HEK293 (cell line): ENCODE measurements at regions not wholly inside any gene's neighbourhood (a gene's known extent, or its start where the extent isn't known, plus 50 kb on each side); places are given as distances from the start of the nearest gene placed in this dataset.

Source experiments
- CTCF ChIA-PET: fragments of 350-600 bp; formaldehyde crosslinking; extraction: SDS; loops from one replicate; lab custom pipeline; 2021; ENCODE audit warnings: antibody characterized with exemption; lab: Yijun Ruan, JAX
- POLR2A ChIA-PET: fragments of 300-600 bp; formaldehyde crosslinking; extraction: SDS; loops from one replicate; lab custom pipeline; 2020; ENCODE audit warnings: antibody characterized with exemption, inconsistent platforms; lab: Yijun Ruan, JAX
- H3K27ac ChIP-seq: fragments of 200-500 bp; sonication (Bioruptor generic); 2 replicates; pipeline ENCODE4 v1.5.1; 2014; ENCODE audit warnings: low read depth, low read length, control low read depth, inconsistent platforms; ENCODE audit errors: extremely low read depth
- H3K36me3 ChIP-seq, 2 experiments: fragments of 200-500 bp in 1 of 2; sonication (Bioruptor generic) in 1 of 2; 1 replicate in 1 of 2; 2 replicates in 1 of 2; pipeline ENCODE4 v1.5.1; 2014 to 2017; ENCODE audit warnings: inconsistent platforms in 2 of 2, low read length in 2 of 2; ENCODE audit not compliant: control insufficient read depth in 2 of 2, insufficient read depth in 1 of 2
- H3K4me1 ChIP-seq: fragments of 200-500 bp; sonication (Bioruptor generic); 2 replicates; pipeline ENCODE4 v1.5.1; 2014; ENCODE audit warnings: mild to moderate bottlenecking, low read length, inconsistent platforms; ENCODE audit not compliant: control insufficient read depth, insufficient read depth
- H3K4me3 ChIP-seq: 2 replicates; pipeline ENCODE4 v1.5.1; 2011; ENCODE audit warnings: low read depth, mild to moderate bottlenecking, control low read depth, low read length, moderate library complexity
- H3K9me3 ChIP-seq: fragments of 200-500 bp; sonication (Bioruptor generic); 2 replicates; pipeline ENCODE4 v1.5.1; 2014; ENCODE audit warnings: low read depth, low read length, inconsistent platforms; ENCODE audit not compliant: control insufficient read depth, insufficient read depth
- BCL11A ChIP-seq: fragments of 450-650 bp; formaldehyde crosslinking; IDR thresholded peaks from 2 replicates; pipeline ENCODE4 v1.5.1; 2016; ENCODE audit warnings: low read depth, missing biosample characterization, missing genetic modification characterization
- GLIS2 ChIP-seq: fragments of 450-650 bp; formaldehyde crosslinking; IDR thresholded peaks from 2 replicates; pipeline ENCODE4 v1.5.1; 2016; ENCODE audit warnings: missing biosample characterization, missing genetic modification characterization
- HOXD13 ChIP-seq: sonication (generic); formaldehyde crosslinking; IDR thresholded peaks from 2 replicates; pipeline ENCODE4 v1.8.0; 2022; ENCODE audit warnings: missing genetic modification reagents, borderline replicate concordance
- KLF1 ChIP-seq: fragments of 450-650 bp; formaldehyde crosslinking; IDR thresholded peaks from 2 replicates; pipeline ENCODE4 v1.5.1; 2016; ENCODE audit warnings: missing biosample characterization, missing genetic modification characterization
- MEIS1 ChIP-seq: sonication (generic); formaldehyde crosslinking; IDR thresholded peaks from 2 replicates; pipeline ENCODE4 v1.8.1; 2022; ENCODE audit warnings: missing genetic modification reagents, mild to moderate bottlenecking, borderline replicate concordance
- PBX3 ChIP-seq: sonication (generic); formaldehyde crosslinking; IDR thresholded peaks from 2 replicates; pipeline ENCODE4 v1.8.1; 2022; ENCODE audit warnings: mild to moderate bottlenecking, moderate library complexity, missing genetic modification reagents
- RBAK ChIP-seq: fragments of 450-650 bp; formaldehyde crosslinking; IDR thresholded peaks from 2 replicates; pipeline ENCODE4 v1.5.1; 2016; ENCODE audit warnings: missing biosample characterization, missing genetic modification characterization
- YY2 ChIP-seq: fragments of 450-650 bp; formaldehyde crosslinking; IDR thresholded peaks from 2 replicates; pipeline ENCODE4 v1.5.1; 2016; ENCODE audit warnings: missing biosample characterization, missing genetic modification characterization
- ZBTB48 ChIP-seq: fragments of 450-650 bp; formaldehyde crosslinking; IDR thresholded peaks from 2 replicates; pipeline ENCODE4 v1.5.1; 2016; ENCODE audit warnings: missing biosample characterization, missing genetic modification characterization
- ZFP3 ChIP-seq: fragments of 450-650 bp; formaldehyde crosslinking; IDR thresholded peaks from 2 replicates; pipeline ENCODE4 v1.5.1; 2016; ENCODE audit warnings: low read depth, missing biosample characterization, missing genetic modification characterization
- ZIC2 ChIP-seq: fragments of 450-650 bp; formaldehyde crosslinking; IDR thresholded peaks from 2 replicates; pipeline ENCODE4 v1.5.1; 2016; ENCODE audit warnings: missing biosample characterization, missing genetic modification characterization
- ZNF112 ChIP-seq: fragments of 450-650 bp; formaldehyde crosslinking; IDR thresholded peaks from 2 replicates; pipeline ENCODE4 v1.5.0; 2017; ENCODE audit warnings: missing biosample characterization, missing genetic modification characterization
- ZNF175 ChIP-seq: fragments of 450-650 bp; formaldehyde crosslinking; IDR thresholded peaks from 2 replicates; pipeline ENCODE4 v1.5.1; 2016; ENCODE audit warnings: missing biosample characterization, missing genetic modification characterization
- ZNF184 ChIP-seq: fragments of 450-650 bp; IDR thresholded peaks from 2 replicates; pipeline ENCODE4 v1.5.1; 2018; ENCODE audit warnings: missing biosample characterization, mild to moderate bottlenecking, missing genetic modification characterization
- ZNF19 ChIP-seq: fragments of 450-650 bp; formaldehyde crosslinking; IDR thresholded peaks from 2 replicates; pipeline ENCODE4; 2016; ENCODE audit warnings: missing biosample characterization, missing genetic modification characterization, low read depth
- ZNF202 ChIP-seq: fragments of 450-650 bp; formaldehyde crosslinking; IDR thresholded peaks from 2 replicates; pipeline ENCODE4 v1.5.1; 2016; ENCODE audit warnings: missing biosample characterization, missing genetic modification characterization, borderline replicate concordance
- ZNF211 ChIP-seq: fragments of 450-650 bp; formaldehyde crosslinking; IDR thresholded peaks from 2 replicates; pipeline ENCODE4 v1.5.1; 2016; ENCODE audit warnings: low read depth, missing biosample characterization, missing genetic modification characterization
- ZNF221 ChIP-seq: fragments of 450-650 bp; formaldehyde crosslinking; IDR thresholded peaks from 2 replicates; pipeline ENCODE4 v1.5.1; 2017; ENCODE audit warnings: missing biosample characterization, missing genetic modification characterization, borderline replicate concordance
- ZNF23 ChIP-seq: fragments of 450-650 bp; formaldehyde crosslinking; IDR thresholded peaks from 2 replicates; pipeline ENCODE4 v1.5.1; 2016; ENCODE audit warnings: missing biosample characterization, missing genetic modification characterization, borderline replicate concordance
- ZNF280D ChIP-seq: fragments of 450-650 bp; formaldehyde crosslinking; IDR thresholded peaks from 2 replicates; pipeline ENCODE4 v1.5.1; 2016; ENCODE audit warnings: missing biosample characterization, missing genetic modification characterization
- ZNF341 ChIP-seq: fragments of 450-650 bp; formaldehyde crosslinking; IDR thresholded peaks from 2 replicates; pipeline ENCODE4; 2016; ENCODE audit warnings: low read depth, missing biosample characterization, missing genetic modification characterization
- ZNF366 ChIP-seq: fragments of 450-650 bp; formaldehyde crosslinking; conservative IDR thresholded peaks from 2 replicates; pipeline ENCODE4 v1.5.1; 2016; ENCODE audit warnings: missing biosample characterization, missing genetic modification characterization
- ZNF37A ChIP-seq: fragments of 450-650 bp; IDR thresholded peaks from 2 replicates; pipeline ENCODE4 v1.5.1; 2018; ENCODE audit warnings: missing biosample characterization, missing genetic modification characterization
- ZNF449 ChIP-seq: fragments of 450-650 bp; formaldehyde crosslinking; IDR thresholded peaks from 2 replicates; pipeline ENCODE4 v1.5.1; 2017; ENCODE audit warnings: missing biosample characterization, mild to moderate bottlenecking, missing genetic modification characterization, moderate library complexity
- ZNF488 ChIP-seq: fragments of 450-650 bp; formaldehyde crosslinking; IDR thresholded peaks from 2 replicates; pipeline ENCODE4 v1.5.1; 2016; ENCODE audit warnings: missing biosample characterization, missing genetic modification characterization
- ZNF514 ChIP-seq: fragments of 450-650 bp; formaldehyde crosslinking; IDR thresholded peaks from 2 replicates; pipeline ENCODE4 v1.5.1; 2016; ENCODE audit warnings: missing biosample characterization, missing genetic modification characterization
- ZNF529 ChIP-seq: fragments of 450-650 bp; formaldehyde crosslinking; IDR thresholded peaks from 2 replicates; pipeline ENCODE4 v1.5.1; 2017; ENCODE audit warnings: missing genetic modification characterization, missing biosample characterization; ENCODE audit not compliant: insufficient replicate concordance
- ZNF530 ChIP-seq: fragments of 450-650 bp; formaldehyde crosslinking; IDR thresholded peaks from 2 replicates; pipeline ENCODE4 v1.5.1; 2016; ENCODE audit warnings: low read depth, missing biosample characterization, missing genetic modification characterization
- ZNF555 ChIP-seq: fragments of 450-650 bp; formaldehyde crosslinking; conservative IDR thresholded peaks from 2 replicates; pipeline ENCODE4 v1.5.1; 2017; ENCODE audit warnings: missing biosample characterization, mild to moderate bottlenecking, missing genetic modification characterization, inconsistent platforms
- ZNF585B ChIP-seq: fragments of 450-650 bp; formaldehyde crosslinking; IDR thresholded peaks from 2 replicates; pipeline ENCODE4 v1.5.1; 2016; ENCODE audit warnings: missing biosample characterization, missing genetic modification characterization
- ZNF610 ChIP-seq: fragments of 450-650 bp; formaldehyde crosslinking; IDR thresholded peaks from 2 replicates; pipeline ENCODE4 v1.5.1; 2016; ENCODE audit warnings: missing biosample characterization, missing genetic modification characterization, borderline replicate concordance
- ZNF670 ChIP-seq: fragments of 450-650 bp; formaldehyde crosslinking; IDR thresholded peaks from 2 replicates; pipeline ENCODE4 v1.5.1; 2016; ENCODE audit warnings: missing biosample characterization, missing genetic modification characterization, low read depth
- ZNF777 ChIP-seq: fragments of 450-650 bp; formaldehyde crosslinking; IDR thresholded peaks from 2 replicates; pipeline ENCODE4 v1.5.1; 2017; ENCODE audit warnings: missing biosample characterization, missing genetic modification characterization, borderline replicate concordance
- ZXDB ChIP-seq: fragments of 450-650 bp; formaldehyde crosslinking; IDR thresholded peaks from 2 replicates; pipeline ENCODE4 v1.5.1; 2016; ENCODE audit warnings: missing biosample characterization, missing genetic modification characterization

GRCh38 chr4:3699678-3700077, 66.5 kb upstream of the ADRA2C start:
- no peak overlapping the region for H3K4me3 ChIP-seq
- H3K36me3 ChIP-seq: no peaks in the 10 kb centered on the region
- CTCF ChIA-PET: no interaction called here
- TF ChIP-seq ZNF19 (tag by site-specific recombination): no peak
- TF ChIP-seq, all 188 proteins: peak for 0
- H3K27ac ChIP-seq: no peak overlapping the region
- H3K9me3 ChIP-seq: no peaks in the 10 kb centered on the region
- H3K4me1 ChIP-seq: no peaks in the 10 kb centered on the region
- POLR2A ChIA-PET: no interaction called here

- CTCF ChIA-PET: no interaction called here
Observed at GRCh38 chr4:3699261-3699660, 66.9 kb upstream of the ADRA2C start.

GRCh38 chr4:3697033-3697432, 69.2 kb upstream of the ADRA2C start:
- ChIA-PET POLR2A (no interaction called here), CTCF (interaction anchor here (0.5 kb wide), 1 partner anchor 44 kb away, joined by 3 read pairs; no protein-coding TSS in a partner anchor)
- TF ChIP-seq ZNF530: no peak
- 0 out of 2 replicates have a peak, but pooled peaks have one; percentile 17 for TF ChIP-seq ZNF211 (tag by site-specific recombination)
- TF ChIP-seq ZNF184 (tag by site-specific recombination): no peak
- no peak for TF ChIP-seq ZNF449 (tag by site-specific recombination)
- TF ChIP-seq HOXD13 (CRISPR knock-in tag): no peak
- TF ChIP-seq ZBTB48: no peak
- TF ChIP-seq ZNF610 (tag by site-specific recombination): 0 out of 2 replicates have a peak, but pooled peaks have one; percentile 23
- no peak for TF ChIP-seq RBAK (tag by site-specific recombination)
- TF ChIP-seq ZNF529 (tag by site-specific recombination): no peak
- TF ChIP-seq BCL11A: no peak
- no peak for TF ChIP-seq MEIS1 (CRISPR knock-in tag)
- TF ChIP-seq PBX3: no peak
- TF ChIP-seq ZNF221 (tag by site-specific recombination): no peak
- TF ChIP-seq ZNF280D (tag by site-specific recombination): peak; percentile 40; the same call in 1 of the 2 replicates
- TF ChIP-seq ZNF488 (tag by site-specific recombination): no peak
- TF ChIP-seq ZNF202 (tag by site-specific recombination): no peak
- TF ChIP-seq ZNF670: no peak
- 0 out of 2 replicates have a peak, but pooled peaks have one; percentile 12 for TF ChIP-seq ZNF585B
- no peak for TF ChIP-seq YY2 (tag by site-specific recombination)
- no peak for TF ChIP-seq ZNF175 (tag by site-specific recombination)

More at GRCh38 chr4:3699261-3699660, 66.9 kb upstream of the ADRA2C start:
- no peaks in the 10 kb centered on the region for H3K4me1 ChIP-seq
- TF ChIP-seq GLIS2 (tag by site-specific recombination) (no peak), ZNF366 (tag by site-specific recombination) (no peak), ZNF341 (tag by site-specific recombination) (no peak), ZXDB (tag by site-specific recombination) (no peak), ZNF514 (tag by site-specific recombination) (no peak), ZNF777 (tag by site-specific recombination) (no peak), ZFP3 (tag by site-specific recombination) (no peak), ZNF555 (tag by site-specific recombination) (no peak), ZNF585B (no peak), ZNF23 (tag by site-specific recombination) (no peak), ZNF112 (tag by site-specific recombination) (no peak), HOXD13 (CRISPR knock-in tag) (no peak), KLF1 (tag by site-specific recombination) (no peak), ZNF37A (tag by site-specific recombination) (no peak), ZIC2 (tag by site-specific recombination) (no peak)
- no peaks in the 10 kb centered on the region for H3K36me3 ChIP-seq
- H3K4me3 ChIP-seq: no peak overlapping the region
- no peak overlapping the region for H3K27ac ChIP-seq
- H3K9me3 ChIP-seq: no peaks in the 10 kb centered on the region
- POLR2A ChIA-PET: no interaction called here

More at GRCh38 chr4:3697033-3697432, 69.2 kb upstream of the ADRA2C start:
- H3K9me3 ChIP-seq: no peaks in the 10 kb centered on the region
- no peaks in the 10 kb centered on the region for H3K36me3 ChIP-seq
- H3K27ac ChIP-seq: no peak overlapping the region
- no peak overlapping the region for H3K4me3 ChIP-seq
- no peaks in the 10 kb centered on the region for H3K4me1 ChIP-seq
